ENCODE measurements at regions not wholly inside any gene's neighbourhood (a gene's known extent, or its start where the extent isn't known, plus 50 kb on each side); places are given as distances from the start of the nearest gene placed in this dataset.

- TF ChIP-seq POLR2A (IDR thresholded peaks at IDR 0.05; ENCODE audit: low read depth), result no peak
- TF ChIP-seq CTCF (IDR thresholded peaks at IDR 0.05), result no peak
Observed at GRCh38 chr15:70342554-70343548, 245.1 kb upstream of the TLE3 start.
